Kidney glomerular epithelial cell (primary cell): ENCODE measurements at regions not wholly inside any gene's neighbourhood (a gene's known extent, or its start where the extent isn't known, plus 50 kb on each side); places are given as distances from the start of the nearest gene placed in this dataset.
"Not testable (repeated sequence)": the region's sequence is repeated elsewhere in the genome, so short reads cannot be mapped to it uniquely, and the experiment has no call there.

Source experiments
- DNase-seq: peaks from one replicate; lab custom pipeline; 2025; lab: John Stamatoyannopoulos, UW

DNA sequence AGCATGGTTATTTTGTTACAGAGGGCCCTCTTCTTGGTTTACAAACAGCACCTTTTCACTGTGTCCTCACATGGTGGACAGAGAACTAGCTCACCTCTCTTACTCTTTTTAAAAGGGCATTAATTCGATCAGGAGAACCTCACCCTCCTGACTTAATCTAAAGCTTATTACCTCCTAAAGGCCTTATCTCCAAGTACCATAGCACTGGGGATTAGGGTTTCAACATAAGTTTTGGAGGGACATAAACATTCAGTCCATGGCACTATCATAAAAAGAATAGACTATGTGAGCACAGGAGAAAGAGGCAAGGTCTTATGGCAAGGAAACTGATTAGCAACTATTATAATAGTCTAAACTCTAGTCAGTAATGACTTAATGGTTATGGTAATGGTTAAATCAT, 736.2 kb upstream of the ADGRB3 start:
- DNase-seq: no peak

DNA sequence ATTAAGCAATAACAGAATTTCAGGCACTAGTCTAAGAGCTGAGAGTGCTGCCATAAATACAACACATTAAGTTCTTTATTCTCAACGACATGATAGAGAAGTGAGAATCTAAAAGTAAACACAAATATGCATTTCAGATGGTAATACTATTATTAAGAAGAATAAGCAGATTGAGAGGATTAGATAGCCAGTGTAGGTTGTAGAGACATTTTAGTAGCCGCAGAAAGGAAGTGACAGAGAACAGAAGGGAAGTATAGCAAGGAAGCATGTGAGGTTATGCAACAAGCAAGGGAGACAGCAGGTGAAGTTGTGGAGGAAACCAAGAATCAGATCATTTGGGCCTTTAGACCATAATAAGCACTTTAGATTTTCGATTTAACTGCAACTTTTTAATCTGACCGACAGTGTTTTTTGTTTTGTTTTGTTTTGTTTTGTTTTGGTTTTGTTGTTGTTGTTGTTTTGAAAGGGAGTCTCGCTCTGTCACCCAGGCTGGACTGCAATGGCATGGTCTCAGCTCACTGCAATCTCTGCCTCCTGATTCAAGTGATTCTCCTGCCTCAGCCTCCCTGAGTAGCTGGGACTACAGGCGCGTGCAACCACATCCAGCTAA, 737.0 kb upstream of the ADGRB3 start:
- no peak for DNase-seq

DNA sequence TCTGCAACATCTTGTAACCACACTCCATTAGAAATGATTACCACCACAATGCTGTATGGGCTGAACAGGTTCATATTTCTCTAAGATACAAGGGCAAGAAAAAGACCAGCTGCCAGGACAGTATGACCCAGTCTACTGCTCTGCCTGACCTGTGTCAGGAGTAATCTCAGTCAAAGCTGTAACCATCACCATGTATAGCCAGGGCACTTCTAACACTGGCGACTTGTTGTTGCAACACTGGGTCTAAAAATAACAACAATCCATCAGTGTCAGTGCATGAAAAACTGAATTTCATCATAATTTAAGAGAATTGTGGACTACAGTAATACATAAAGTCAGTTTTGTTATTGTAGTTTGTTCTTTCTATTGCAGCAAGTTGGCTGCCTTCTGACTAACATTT, 738.6 kb upstream of the ADGRB3 start:
- DNase-seq: no peak

DNA sequence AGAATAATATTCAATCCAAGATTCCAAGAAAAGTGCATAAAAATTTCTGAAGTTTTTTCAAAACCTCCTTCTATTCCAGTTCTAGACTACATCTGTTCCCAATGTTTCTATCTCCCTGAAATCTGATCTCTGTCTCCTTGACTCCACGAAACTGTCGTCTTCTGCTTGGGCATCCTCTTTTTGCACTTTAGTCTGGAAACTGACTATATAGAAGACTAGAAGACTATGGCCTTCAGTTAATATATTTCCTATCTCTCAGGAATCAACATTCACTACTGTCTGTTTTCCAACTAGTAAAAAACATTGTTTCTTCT, 745.4 kb upstream of the ADGRB3 start:
- DNase-seq: no peak

DNA sequence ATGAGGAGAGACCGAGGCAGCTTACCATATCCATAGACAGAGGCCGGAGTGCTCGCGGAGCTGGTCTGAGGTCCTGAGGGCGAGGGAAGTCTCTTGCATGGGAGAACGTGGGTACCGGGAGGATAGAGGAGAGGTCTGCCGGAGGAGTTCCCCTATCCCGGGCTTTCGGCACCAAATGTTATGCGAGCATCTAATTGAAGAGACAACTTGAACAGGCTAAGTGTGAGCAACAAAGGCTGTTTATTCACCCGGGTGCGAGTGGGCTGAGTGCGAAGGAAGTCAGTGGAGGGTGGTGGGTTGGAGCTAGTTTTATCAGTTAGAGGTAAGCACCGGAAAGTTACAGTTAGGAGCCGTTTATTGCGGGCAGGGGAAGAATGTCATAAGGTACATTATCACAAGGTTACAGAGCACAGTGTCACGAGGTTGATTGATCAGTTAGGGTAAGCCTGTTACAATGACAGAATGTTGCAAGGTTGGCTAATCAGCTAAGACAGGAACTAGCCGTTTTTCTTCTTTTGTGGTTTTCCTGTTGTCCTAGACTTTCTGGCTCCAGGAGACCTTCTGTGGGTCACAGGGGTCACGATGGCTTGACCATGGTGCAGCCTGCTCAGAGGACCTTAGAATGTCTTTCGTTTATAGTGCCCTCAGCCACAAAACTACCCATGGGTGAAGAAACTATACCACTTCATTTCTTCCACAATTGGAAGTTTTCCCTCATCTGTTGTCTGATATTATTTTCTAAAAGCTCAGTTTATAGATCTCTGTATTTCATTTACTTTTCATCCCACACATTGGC, 746.0 kb upstream of the ADGRB3 start:
- DNase-seq: no peak

DNA sequence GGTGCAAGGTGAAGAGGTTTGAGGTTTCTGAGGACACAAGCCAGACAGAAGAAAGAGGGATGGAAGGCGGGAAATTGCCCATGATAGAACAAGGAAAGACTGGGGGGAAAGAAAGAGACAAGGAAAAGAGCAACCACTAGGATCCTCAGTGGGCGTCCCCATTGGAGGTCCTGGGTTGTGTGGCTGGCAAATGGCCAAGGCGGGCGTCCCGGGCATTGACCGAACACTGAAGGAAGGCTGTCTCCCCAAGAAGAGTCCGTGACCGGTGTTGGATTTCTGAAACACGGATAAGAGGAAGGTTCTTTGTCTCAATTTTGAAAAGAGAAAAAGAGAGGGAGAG, 746.6 kb upstream of the ADGRB3 start:
- no peak for DNase-seq

DNA sequence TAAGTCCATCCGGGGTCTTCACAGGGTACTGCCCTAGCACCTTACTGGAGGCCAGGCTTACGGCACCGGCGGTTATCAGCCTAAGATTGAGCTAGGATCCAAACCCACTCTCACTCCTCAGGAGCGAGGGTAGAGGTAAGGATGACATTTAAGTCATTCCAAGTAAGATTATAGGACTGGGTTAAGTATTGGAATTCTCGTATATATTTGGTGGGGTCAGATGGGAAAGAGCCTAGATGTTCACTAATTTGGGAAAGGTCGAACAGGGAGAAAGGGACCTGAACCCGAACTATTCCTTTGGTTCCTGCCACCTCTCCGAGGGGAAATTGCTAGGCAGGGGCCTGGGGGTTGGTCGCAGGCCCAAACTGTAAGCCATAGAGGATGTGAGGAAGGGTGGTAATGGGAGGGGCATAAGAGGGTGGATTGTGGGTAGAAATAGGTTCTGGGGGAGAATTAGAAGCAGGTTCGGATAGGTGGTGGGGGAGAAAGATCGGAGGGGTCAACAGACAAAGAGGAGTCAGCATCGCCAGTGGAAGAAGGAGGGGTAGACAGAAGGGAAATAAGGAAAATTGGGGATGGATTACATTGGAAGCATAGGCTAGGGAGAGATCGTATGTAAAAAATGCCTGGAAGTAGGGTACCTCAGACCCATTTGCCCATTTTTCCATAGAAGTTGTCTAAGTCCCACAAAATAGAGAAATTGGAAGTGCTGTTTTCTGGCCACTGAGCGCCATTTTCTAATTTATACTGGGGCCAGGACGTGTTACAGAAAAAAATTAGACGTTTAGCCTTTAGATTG, 747.1 kb upstream of the ADGRB3 start:
- no peak for DNase-seq

DNA sequence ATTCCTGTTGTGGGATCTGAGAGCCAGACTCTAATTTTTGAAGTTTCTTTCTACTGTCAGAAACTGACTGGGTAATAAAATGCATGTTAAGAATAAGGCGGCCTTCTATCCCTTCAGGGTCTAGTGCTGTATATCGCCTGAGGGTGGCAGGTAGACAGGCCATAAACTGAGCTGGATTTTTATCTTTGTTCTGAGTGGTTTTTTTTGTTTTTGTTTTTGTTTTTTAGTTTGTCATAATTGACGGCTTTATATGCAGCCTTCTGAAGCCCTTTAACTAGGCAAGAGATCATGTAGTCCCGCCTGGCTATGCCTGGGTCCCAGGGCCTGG, 747.7 kb upstream of the ADGRB3 start:
- no peak for DNase-seq

DNA sequence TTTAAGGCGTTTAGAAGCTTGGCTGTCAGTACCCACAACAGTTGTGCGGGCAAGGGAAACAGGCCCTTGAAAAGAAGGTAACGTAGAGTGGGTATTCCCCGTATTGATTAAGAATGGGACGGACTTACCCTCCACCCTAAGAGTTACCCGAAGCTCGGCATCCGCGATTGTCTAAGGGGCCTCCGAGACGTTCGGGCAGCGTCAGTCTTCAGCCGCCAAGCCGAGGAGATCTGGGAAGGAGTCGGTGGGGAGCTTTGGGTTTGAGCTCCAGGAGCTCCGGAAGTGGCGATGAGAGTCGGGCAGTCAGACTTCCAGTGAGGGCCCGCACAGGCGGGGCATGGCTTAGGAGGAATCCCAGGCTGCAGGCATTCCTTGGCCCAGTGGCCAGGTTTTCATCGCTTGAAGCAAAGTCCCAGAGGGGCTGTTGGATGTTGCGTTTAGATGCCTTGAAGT, 748.2 kb upstream of the ADGRB3 start:
- DNase-seq: no peak

DNA sequence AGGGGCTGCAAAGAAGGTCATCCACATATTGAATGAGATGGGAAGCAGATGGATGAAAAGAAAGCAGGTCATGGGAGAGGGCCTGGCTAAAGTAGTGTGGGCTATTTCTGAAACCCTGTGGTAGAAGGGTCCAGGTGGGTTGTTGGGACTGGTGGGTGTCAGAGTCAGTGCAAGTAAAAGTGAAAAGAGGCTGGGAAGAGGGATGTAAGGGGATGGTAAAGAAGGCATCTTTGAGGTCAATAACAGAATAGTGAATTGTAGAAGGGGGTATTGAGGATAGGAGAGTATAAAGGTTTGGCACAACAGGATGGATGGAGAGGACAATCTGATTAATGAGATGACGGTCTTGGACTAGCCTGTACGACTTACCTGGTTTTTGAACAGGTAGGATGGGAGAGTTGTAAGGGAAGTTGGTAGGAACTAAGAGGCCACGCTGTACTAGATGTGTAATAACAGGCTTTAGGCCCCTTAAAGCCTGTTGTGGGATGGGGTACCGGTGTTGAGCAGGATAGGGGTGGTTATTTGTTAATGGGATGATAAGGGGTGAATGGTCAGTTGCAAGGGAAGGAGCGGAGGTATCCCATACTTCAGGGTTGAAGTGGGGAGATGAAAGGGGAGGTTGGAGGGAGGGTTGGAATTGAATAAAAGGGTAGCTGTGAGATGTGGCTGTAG, 748.9 kb upstream of the ADGRB3 start:
- no peak for DNase-seq

DNA sequence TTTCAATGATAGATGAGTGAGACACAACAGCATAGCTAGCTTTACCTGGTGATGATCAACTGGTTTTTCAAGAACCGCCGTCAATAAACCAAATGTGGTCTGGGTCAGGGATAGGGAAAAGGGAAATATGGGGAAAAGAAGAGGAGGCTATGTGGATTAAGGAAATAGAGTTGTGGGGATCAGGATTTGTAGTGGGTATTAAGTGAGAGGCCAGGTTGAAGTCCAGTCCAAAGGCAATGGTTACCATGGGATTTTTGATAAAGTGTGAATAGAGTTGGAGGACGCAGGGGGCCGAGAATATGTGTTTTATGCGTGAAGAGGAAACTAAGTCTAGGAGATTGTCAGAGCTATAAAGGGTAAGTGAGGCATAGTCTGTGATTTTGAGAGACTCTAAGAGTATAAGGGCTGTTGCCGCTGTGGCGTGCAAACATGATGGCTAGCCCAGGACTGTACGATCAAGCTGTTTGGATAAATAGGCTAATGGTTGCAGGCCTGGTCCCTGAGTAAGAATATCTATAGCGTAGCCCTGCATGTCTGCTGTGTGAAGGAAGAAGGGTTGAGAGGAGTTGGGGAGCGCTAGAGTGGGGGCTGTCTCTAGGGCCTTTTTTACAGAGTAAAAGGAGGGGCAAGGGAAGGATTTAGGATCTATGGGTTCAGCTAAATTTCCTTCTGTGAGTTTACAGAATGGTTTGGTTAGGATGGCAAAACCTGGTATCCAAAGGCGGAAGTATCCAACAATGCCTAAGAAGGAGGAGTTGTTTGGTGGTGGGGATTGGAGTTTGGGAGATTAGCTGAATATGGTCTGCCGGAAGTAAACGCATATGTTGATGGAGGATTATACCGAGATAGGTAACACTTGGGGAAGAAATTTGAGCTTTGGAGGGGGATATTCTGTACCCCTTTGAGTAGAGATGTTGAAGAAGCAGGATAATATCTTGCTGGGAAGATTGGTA, 749.7 kb upstream of the ADGRB3 start:
- no peak for DNase-seq

DNA sequence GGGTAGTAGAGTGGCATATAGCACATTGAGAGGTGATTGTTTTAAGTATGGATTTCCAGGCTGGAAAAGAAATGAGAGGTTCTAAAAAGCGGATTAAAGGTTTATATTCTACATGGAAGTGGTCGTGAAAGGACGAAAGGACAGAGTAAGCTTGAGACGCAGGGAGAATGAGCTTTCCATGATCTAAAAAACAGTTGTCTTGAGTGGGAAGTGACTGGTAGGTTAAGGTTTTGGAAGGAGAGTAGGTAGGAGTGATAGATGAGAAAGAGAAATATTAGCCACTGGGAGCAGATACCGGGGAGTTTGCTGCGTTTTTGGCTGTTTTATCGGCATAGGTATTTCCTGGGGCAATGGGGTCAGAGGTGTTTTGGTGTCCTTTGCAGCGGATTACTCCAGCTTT, 750.6 kb upstream of the ADGRB3 start:
- DNase-seq: no peak

DNA sequence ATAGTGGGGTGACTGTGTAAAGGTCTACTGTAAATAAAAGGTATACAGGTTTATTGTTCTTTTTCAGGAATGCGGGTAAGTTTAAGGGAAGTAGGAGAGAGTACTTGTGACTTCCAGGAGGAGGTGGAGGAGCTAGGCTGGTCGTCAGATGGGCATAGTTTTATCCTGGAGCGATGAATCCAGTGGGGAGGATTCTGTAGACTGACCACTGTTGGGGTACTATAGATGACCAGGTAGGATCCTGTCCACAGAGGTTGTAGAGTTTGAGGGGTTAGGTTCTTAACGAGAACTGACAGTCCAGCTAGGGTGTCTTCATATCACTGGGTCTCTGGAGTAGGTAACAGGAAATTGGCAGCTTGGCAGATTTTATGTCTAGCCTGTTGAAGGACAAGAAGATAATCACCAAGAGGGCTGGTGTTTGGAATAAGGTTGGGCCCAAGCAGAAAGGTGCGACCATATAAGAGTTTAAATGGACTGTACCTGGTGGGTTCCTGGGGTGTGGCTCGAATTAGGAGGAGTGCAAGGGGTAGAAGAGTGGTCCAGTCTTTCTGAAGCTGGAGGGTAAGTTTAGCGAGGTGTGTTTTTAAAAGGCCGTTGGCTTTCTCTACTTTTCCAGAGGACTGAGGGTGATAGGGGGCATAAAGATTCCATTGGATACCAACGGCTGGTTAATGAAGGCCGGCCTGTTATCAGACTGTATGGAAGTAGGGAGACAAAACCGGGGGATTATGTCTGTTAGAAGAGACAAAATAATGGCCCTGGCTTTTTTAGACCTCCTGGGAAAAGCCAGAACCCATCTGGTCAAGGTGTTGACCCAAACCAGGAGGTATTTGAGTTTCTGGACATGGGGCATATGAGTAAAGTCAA, 751.3 kb upstream of the ADGRB3 start:
- no peak for DNase-seq

DNA sequence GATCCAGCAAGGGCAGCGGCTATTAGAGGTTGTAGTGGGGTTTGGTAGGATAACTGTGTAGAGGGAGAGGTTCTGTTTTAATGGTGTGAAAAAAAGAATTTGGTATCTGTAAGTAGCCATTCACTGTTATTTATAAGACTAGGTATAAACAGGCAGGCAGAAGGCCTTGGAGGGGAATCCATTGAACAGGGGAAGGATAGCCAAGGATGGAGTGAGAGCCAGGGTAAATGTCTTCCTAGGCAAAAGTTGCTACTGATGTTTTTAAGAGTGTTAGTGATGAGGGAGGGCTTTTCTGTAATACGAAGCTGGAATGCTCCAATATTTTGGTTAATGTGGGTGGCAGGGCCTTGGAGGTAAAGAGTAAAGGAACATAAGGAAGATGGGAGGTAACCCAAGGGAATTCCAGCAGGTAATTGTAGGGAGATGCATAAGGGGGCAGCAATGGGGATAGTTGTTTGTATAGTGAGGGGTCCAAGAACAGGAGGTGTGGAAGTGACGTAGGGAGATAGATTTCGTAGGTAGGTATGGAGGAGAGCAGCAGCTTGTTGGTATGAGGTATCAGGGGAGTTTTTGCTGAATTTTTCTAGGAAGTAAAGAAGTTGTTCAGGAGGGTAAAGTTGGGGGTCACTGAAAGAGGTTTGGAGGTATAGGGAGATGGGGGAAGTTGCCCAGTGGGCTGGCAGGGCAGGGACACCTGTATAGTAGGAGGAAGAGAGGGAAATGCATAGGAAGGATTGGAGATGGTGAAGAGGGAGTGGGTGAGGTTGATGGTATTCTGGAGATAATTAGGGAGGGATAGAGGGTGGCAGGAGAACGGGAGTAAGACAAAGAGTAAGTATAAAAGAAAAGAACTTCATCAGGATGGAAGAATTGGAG, 752.4 kb upstream of the ADGRB3 start:
- no peak for DNase-seq

DNA sequence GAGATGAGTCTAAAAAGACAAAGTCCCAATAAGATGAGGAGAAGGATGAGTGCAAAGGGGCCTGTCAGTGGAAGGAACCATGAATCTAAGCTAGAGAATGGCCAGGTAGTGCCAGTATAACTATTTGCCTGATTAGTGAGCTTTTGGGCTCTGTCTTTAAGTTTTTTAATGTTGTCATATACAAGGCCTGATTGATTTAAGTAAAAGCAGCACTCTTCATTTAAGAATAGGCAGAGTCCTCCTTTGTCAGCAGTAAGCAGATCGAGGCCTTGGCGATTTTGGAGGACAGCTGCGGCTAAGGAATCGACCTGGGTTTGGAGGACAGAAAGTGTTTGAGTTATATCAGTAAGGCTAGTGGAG, 753.4 kb upstream of the ADGRB3 start:
- no peak for DNase-seq

DNA sequence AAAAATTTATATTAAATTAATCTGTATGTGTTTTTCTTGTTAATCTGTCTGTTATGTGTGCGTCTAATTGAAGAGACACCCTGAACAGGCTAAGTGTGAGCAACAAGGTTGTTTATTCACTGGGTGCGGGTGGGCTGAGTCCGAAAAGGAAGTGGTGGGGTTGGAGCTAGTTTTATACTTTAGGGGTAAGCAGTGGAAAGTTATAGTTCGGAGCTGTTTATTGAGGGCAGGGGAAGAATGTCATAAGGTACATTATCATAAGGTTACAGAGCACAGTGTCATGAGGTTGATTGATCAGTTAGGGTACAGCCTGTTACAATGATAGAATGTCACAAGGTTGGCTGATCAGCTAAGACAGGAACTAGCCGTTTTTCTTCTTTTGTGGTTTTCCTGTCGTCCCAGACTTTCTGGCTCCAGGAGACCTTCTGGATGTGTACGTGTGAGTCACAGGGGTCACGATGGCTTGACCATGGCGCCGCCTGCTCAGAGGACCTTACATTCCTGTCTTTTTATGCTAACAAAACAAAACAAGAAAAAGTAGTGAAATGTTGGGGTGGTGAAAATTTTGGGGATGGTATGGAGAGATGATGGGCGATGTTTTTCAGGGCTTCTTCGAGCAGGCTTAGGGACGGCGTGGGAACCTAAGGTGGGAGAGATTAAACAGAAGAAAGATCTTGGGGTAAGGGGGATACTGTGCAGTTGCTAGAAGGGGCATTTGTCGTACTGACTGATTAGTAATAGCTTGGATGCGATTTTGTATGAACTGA, 754.0 kb upstream of the ADGRB3 start:
- no peak for DNase-seq

DNA sequence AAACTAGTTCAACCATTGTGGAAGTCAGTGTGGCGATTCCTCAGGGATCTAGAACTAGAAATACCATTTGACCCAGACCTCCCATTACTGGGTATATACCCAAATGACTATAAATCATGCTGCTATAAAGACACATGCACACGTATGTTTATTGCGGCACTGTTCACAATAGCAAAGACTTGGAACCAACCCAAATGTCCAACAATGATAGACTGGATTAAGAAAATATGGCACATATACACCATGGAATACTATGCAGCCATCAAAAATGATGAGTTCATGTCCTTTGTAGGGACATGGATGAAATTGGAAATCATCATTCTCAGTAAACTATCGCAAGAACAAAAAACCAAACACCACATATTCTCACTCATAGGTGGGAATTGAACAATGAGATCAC, 754.7 kb upstream of the ADGRB3 start:
- not testable (repeated sequence) for DNase-seq

DNA sequence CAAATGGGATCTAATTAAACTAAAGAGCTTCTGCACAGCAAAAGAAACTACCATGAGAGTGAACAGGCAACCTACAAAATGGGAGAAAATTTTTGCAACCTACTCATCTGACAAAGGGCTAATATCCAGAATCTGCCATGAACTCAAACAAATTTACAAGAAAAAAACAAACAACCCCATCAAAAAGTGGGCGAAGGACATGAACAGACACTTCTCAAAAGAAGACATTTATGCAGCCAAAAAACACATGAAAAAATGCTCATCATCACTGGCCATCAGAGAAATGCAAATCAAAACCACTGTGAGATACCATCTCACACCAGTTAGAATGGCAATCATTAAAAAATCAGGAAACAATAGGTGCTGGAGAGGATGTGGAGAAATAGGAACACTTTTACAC, 755.2 kb upstream of the ADGRB3 start:
- DNase-seq: not testable (repeated sequence)
